ENCODE measurements at regions not wholly inside any gene's neighbourhood (a gene's known extent, or its start where the extent isn't known, plus 50 kb on each side); places are given as distances from the start of the nearest gene placed in this dataset.

DNA sequence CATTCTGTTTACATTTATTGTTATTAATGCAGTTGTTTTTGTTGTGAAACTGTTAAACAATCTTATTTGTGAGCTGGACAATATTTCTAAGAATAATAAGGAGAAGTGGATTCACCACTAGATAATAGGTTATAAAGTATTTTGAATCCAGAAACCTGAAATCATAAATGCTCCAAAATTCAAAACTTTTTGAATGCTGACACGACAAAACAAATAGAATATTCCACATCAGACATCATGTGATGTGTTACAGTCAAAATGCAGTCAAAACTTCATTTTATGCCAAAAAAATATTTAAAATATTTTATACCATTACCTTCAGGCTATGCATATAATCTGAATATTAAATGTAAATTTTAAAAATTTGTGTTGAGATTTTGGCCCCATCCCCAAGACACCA is 1321.4 kb downstream of the SLITRK1 start:
- TF ChIP-seq, protein P1, sequence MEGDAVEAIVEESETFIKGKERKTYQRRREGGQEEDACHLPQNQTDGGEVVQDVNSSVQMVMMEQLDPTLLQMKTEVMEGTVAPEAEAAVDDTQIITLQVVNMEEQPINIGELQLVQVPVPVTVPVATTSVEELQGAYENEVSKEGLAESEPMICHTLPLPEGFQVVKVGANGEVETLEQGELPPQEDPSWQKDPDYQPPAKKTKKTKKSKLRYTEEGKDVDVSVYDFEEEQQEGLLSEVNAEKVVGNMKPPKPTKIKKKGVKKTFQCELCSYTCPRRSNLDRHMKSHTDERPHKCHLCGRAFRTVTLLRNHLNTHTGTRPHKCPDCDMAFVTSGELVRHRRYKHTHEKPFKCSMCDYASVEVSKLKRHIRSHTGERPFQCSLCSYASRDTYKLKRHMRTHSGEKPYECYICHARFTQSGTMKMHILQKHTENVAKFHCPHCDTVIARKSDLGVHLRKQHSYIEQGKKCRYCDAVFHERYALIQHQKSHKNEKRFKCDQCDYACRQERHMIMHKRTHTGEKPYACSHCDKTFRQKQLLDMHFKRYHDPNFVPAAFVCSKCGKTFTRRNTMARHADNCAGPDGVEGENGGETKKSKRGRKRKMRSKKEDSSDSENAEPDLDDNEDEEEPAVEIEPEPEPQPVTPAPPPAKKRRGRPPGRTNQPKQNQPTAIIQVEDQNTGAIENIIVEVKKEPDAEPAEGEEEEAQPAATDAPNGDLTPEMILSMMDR (conservative IDR thresholded peaks at IDR 0.05): no peak
- TF ChIP-seq ZFX (IDR thresholded peaks at IDR 0.05): no peak
